HG02571 (cell line): ENCODE measurements at regions not wholly inside any gene's neighbourhood (a gene's known extent, or its start where the extent isn't known, plus 50 kb on each side); places are given as distances from the start of the nearest gene placed in this dataset.

Source experiments
- ATAC-seq: cut with Tn5 transposase; IDR thresholded peaks from one replicate; pipeline ENCODE4 v1.9.1; 2021; ENCODE audit warnings: mild to moderate bottlenecking, moderate library complexity; ENCODE audit not compliant: unreplicated experiment

GRCh38 chr15:35757361-35757760 is 211.4 kb upstream of the DPH6 start:
- no peak for ATAC-seq

GRCh38 chr15:35757765-35758164 is 211.8 kb upstream of the DPH6 start:
- no peak for ATAC-seq

DNA sequence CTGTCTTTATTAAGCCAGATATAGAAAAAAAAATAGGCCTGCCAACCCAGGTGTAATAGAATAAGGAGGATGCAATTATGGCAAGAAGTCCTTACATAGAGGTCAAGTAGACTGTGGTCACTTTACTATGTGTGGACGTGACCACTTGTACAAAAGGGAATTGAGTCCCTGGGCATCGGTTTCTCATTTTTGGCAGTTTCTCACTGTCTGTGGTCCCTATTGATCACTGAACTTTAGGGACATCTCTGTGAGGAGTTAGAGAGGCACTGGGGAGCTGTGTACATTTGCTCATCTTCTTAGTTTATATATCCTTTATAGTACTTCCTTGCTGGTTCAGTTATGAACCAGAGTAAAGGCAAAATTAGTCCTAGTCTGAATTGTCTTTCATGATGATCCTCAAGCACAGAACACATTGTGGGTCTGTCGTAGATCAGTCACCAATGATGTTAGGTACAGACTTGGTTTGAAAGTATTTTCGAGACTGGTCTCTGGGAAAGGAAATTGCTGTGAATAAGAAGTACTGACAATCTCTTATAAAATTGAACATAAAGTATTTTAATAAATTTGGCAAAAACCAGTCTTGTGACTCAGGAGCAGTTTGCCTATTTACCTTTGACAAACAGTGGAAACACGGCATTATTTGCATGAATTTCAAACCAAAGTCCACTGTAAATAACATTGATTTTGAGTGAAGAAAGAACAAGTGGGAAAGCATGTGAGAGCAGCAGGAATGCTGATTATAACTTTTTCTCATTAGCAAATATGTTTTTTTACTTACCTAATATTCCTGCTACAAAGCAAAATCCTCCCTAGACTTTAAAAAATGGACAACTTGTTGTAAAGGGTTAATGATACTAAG is 218.9 kb upstream of the DPH6 start:
- no peak for ATAC-seq

DNA sequence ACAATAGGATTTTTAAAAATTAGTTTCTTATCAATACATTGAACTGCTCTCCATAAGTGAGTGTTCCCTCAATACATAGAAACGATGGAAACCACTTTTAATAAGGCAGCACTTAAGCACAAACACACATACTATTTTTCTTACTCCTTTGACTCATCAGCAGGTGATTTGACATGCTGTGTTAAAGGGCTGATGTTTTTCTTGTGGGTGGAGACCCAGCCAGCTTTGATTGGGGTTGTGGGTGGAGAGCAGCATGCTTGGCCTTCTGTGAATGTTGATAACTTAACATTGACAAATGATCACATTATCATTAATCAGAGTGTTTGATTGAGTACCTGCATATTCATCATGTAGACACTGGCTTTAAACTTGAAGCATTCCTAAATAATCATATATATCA is 223.0 kb upstream of the DPH6 start:
- ATAC-seq = no peak

- no peak for ATAC-seq
Observed at GRCh38 chr15:35769656-35770055, 223.7 kb upstream of the DPH6 start.

GRCh38 chr15:35771746-35772442 is 225.9 kb upstream of the DPH6 start:
- no peak for ATAC-seq

DNA sequence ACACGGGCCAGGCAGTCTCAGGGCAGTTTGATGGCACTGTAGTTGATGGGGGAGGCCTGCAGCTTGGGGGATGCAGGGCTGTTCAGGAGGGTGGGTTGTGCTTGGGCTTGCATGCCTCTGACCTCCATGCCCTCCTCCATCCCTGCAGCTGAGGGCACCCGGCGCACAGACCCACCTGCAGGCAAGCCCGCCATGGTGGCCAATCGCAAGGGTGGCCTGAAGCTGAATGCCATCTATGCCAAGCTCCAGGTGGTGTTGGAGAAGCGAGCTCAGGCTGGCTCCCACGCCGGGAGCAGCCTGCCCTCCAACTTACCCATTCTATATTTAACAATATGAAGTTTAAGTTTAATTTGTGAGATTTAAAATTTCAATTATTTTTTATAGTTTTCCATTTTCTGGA is 228.7 kb upstream of the DPH6 start:
- ATAC-seq = no peak

DNA sequence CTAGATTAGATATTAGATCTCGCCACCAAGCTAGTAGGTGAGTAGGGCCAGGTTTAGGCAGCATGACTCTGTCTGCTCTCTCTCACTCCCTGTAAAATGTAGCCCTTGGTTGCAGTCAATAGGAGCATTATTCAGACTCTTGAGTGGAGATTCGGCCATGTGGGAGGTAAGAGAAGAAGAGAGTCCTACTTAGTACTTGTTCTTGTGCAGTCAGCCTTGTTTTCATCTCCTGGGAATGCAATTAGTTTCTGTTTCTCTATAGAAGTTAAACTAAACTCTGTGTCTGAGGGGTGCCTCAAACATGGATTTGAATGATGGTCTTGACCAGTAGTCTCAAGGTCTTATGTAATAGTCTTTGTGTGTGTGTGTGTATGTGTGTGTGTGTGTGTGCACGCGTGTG is 229.5 kb upstream of the DPH6 start:
- no peak for ATAC-seq

DNA sequence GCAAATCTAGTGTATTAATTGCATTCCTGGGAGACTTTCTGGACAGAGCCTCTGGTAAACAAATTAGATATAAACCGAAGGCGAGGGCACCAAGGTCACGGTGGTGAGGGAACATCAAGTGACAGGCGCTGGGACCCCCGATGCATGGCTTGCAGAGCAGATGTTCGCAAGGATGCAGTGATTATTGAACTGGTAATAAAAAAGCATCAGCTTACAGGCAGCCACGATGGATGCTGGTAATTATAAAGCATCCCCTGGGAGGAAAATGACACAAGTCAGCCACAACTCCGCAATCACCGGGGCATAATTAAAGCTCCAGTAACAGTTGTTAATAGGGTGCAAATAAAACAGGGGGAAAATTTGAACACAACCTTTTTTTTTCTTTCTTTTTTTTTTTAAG is 231.1 kb upstream of the DPH6 start:
- ATAC-seq = no peak

GRCh38 chr15:35783203-35783602 is 237.2 kb upstream of the DPH6 start:
- no peak for ATAC-seq

DNA sequence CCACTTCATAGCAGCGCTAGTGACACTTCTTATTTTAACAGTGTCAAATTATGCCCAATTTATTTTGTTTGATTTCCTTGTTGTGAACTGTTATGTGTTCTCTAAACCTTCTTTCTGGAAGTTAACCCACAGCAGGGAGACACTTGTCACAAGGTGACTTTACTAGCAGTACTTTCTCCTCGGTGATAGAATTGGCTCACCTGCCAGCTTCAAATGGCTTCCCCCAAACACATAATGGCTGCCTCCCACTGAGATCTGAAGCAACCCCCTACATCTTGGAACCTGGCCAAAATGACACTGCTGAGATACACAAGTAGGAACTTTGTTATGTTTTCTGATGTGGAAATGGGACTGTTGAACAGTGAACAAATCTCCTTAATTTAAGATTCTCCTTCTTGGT is 238.8 kb upstream of the DPH6 start:
- no peak for ATAC-seq

- ATAC-seq = no peak
Observed at GRCh38 chr15:35810007-35810406, 264.0 kb upstream of the DPH6 start.

GRCh38 chr15:35813573-35813972 is 267.6 kb upstream of the DPH6 start:
- ATAC-seq = no peak

- ATAC-seq = no peak
Observed at GRCh38 chr15:35818846-35819245, 272.9 kb upstream of the DPH6 start.

GRCh38 chr15:35822153-35822552 is 276.2 kb upstream of the DPH6 start:
- no peak for ATAC-seq

DNA sequence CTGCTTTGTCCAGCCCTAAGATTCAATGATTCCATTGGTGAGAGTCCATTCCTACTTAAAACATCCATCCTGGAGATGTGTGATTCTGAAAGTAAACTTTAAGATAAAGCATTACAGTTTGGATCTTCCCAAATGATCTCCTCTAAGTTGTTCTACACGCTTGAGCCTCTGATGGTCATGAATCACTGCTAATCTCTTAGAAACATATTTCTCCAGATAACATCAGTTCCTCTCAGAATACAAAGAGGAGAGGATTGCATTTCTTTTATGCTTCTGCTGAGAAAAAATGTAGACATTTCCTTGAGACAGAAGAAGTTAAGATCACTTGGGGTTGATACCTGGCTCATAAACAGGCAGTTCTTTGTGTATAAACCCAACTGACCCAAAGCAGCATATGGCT is 281.2 kb upstream of the DPH6 start:
- no peak for ATAC-seq

GRCh38 chr15:35827911-35828310 is 281.9 kb upstream of the DPH6 start:
- no peak for ATAC-seq

DNA sequence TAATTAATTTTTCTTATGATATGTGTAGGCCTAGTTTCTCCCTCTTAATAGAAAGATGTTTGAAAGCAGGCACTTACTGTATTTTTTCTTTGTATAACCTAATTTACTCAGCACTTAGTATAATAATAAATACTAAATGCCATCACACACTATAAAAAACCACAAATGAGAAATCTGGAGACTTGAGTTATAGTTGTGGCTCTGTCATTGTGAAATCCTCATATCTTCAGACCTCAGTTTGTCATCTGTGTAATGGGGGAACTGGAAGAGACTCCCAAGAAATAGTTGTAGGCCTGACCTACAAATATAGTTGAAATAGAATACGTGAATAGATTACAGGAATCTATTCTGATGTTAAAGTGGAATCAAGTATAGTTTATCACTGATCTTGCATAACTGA is 287.6 kb upstream of the DPH6 start:
- ATAC-seq = no peak

DNA sequence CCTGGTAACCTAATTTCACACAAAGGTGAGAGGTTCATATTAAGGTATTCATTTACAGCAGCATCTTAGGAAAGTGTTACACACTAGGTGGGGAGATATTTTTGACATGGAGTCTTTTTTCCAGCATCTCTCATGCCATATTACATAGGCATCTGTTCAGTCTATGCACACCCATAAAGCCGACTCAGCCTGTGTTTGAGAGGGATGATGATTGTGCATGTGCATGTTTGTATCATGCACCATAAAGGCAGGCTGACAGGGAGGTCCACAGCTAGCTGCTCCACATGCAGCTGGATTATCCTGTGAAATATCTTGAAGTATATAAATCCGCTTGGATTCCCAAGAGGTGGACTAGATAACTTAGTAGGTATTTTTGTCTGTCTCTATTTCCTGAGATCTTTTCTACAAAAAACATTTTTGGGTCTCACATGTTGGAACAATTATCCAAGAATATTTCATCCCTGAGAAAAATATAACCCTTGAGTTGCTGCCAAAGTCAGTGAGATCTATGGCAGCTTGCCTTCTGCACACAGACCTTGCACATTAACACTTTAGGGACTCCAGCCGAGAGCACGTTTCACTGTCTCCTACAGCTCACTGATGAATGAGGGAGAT is 288.4 kb upstream of the DPH6 start:
- no peak for ATAC-seq

DNA sequence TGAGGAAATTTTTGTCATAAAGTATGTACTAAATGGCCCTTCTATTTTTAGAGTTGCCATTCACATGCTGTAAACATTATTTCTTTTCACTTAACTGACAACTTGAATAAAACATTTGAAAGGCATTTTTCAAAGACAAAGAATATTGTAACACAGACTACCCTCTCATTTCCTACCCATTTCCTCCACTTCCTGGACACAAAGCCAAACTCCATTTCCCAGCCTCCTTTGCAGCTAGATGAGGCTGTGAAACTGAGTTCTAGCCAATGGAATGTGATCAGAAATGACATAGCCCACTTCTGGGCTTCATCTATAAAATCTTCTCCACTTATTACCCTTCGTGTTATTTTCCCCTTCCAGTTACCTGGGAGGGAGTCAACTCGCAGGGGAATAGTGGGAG is 288.9 kb upstream of the DPH6 start:
- no peak for ATAC-seq

DNA sequence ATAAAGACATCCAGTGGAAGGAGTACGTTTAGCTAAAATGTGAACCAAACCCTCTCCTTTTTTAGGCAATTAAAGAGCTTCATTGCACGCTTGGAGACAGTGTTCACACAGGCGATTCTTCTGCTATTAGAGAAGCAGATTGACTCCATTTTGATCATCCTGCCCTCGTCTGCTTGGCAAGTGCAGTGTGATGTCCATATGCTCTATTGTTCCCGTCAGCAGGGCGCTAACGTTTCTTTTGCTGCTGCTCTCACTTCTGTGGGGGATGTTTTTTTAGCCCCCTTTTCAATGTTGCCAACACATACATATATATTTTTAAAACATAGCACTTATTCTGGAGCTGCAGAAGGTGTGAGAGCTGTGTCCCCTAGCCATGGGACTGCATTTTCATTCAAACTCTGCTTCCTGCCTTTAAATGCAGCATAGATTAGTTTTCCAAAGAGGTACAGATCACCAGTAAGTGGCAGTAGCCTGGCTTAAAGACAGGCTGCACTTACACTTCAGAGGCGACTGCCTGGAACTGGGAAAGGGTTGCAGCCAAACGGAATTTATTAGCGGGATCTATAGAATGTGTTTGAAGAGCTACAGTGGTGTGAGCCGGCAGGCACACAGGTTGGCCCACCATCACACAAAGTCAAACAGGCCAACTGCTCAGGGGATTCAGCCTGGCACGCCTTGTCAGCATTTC is 292.6 kb upstream of the DPH6 start:
- ATAC-seq = no peak
